AG09319 (cell line): ENCODE measurements at regions not wholly inside any gene's neighbourhood (a gene's known extent, or its start where the extent isn't known, plus 50 kb on each side); places are given as distances from the start of the nearest gene placed in this dataset.

Source experiments
- DNase-seq: peaks from one replicate; pipeline ENCODE4 v3.0.0-alpha.2; 2010; ENCODE audit warnings: low read depth; ENCODE audit errors: extremely low read depth
- TF ChIP-seq, protein P1 (sequence below): IDR thresholded peaks from 2 replicates; pipeline ENCODE4 v1.5.1; 2011; ENCODE audit warnings: low read depth, mild to moderate bottlenecking, inconsistent platforms, low read length, moderate library complexity

DNA sequence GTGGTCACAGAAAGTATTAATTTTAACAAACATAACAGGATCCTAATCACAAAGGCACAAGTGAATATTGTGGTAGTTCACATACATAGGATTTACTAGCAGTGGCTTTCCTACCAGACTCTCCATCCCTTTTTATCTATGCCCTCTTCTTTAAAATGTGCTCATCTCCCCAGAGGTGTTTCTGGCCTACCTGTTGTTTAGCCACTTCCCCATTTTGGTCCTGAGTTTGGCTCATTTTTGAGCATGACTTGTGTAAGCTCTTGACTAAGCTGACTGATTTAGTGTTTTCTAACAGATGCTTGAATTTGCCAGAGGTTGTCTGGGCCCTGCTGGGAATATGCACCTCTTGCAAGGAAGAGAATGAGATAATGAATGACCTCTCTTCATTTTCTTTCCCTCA is 517.7 kb upstream of the CLINT1 start:
- TF ChIP-seq, protein P1, sequence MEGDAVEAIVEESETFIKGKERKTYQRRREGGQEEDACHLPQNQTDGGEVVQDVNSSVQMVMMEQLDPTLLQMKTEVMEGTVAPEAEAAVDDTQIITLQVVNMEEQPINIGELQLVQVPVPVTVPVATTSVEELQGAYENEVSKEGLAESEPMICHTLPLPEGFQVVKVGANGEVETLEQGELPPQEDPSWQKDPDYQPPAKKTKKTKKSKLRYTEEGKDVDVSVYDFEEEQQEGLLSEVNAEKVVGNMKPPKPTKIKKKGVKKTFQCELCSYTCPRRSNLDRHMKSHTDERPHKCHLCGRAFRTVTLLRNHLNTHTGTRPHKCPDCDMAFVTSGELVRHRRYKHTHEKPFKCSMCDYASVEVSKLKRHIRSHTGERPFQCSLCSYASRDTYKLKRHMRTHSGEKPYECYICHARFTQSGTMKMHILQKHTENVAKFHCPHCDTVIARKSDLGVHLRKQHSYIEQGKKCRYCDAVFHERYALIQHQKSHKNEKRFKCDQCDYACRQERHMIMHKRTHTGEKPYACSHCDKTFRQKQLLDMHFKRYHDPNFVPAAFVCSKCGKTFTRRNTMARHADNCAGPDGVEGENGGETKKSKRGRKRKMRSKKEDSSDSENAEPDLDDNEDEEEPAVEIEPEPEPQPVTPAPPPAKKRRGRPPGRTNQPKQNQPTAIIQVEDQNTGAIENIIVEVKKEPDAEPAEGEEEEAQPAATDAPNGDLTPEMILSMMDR, result no peak
- no peak for DNase-seq

- no peak for DNase-seq
Observed at GRCh38 chr5:158375531-158375930, 516.6 kb upstream of the CLINT1 start.

DNA sequence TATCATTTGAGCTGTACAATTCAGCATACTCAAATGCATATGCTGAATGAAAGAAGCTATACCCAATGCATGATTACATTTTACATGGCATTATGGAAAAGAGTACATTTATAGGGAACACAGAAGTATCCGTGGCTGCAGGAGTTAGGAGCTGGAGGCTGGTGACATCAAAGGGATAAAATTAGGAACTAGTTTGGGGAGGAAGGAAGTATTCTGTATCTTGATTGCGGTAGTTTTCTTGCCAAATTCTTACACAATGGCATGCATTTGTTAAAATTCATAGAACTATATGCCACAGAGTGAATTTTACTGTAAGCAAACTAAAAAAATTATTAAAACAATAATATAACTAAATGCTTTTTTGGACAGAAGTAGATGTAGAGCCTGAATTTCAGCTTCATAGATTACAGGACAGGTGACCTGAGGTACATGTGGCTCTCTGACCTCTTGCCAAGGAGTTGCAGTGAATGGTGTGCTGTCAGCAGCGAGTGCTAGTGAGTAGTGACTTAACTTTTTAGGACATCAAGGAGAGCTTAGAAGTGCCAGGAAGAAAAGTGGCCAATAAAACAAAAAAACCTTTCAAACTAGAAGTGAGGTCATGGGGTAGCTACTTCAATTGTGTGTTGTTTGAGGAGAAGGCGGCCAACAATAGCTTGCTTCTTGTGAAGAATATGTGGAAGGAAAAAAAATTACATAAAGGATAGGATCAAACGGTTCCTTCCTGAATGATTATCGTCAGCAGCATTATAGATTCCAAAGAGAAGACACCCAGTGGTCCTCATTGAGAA is 514.9 kb upstream of the CLINT1 start:
- DNase-seq, result no peak
- TF ChIP-seq, protein P1, result no peak

More at GRCh38 chr5:158375531-158375930, 516.6 kb upstream of the CLINT1 start:
- TF ChIP-seq, protein P1, result no peak

DNA sequence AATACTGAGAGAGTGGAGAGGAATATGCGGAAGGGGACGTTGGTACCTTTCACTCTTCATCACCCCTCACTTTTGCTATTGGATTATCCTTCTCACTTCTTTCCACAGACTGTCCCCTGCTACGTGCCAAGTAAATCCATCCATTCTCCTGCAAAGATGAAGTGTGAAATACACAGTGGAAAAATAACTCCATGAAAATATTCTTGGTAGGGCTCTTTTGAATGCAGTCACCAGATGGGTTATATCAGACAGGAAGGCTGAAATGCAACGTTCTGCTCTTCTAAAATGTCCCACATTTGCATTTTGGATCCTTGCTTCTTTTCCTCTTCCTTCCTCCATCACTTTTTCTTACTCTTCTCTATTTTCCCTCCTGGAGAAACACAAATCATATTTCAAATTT is 510.3 kb upstream of the CLINT1 start:
- TF ChIP-seq, protein P1, result no peak
- no peak for DNase-seq

DNA sequence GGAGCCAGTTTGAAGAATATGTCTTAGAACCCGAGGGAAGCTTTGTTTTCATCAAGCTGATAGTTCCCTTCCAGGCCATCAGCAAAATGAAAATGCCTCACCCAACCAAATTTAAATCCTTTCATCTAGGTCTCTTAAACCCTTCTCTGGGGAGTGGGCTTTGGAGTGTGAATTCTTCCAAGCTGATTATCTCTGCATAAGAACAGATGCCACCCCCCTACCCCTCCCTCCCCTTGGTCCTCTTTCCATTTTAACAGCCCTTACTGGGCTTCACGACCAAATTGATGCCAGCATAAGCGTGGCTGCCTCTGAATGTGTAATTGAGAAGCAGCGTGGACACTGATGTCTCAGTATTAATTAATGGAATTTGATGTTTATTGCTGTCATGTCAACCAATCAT is 509.7 kb upstream of the CLINT1 start:
- DNase-seq, result no peak
- TF ChIP-seq, protein P1, result no peak

DNA sequence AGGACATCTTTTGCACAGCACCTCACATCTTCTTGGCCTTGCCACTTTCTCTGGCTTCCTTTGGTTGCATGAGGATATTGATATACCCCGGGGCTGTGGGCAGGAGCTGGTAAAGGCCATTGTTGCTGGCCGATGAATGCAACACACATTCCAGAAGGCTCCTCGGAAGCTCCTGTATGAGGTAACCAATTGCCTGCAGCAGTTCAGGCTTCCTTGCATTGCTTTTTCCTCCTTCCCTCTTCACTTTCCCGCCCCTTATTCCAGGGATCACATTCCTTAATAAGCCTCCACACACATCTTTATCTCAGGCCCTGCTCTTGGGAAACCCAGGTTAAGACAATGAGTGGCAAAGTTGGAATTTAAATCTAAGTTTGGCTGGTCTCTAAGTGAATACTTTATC is 505.4 kb upstream of the CLINT1 start:
- DNase-seq, result no peak
- TF ChIP-seq, protein P1, result no peak

- DNase-seq, result no peak
- TF ChIP-seq, protein P1, result no peak
Observed at GRCh38 chr5:158354958-158355357, 496.0 kb upstream of the CLINT1 start.
